ENCODE measurements at regions not wholly inside any gene's neighbourhood (a gene's known extent, or its start where the extent isn't known, plus 50 kb on each side); places are given as distances from the start of the nearest gene placed in this dataset.
"Not testable (repeated sequence)": the region's sequence is repeated elsewhere in the genome, so short reads cannot be mapped to it uniquely, and the experiment has no call there.

DNA sequence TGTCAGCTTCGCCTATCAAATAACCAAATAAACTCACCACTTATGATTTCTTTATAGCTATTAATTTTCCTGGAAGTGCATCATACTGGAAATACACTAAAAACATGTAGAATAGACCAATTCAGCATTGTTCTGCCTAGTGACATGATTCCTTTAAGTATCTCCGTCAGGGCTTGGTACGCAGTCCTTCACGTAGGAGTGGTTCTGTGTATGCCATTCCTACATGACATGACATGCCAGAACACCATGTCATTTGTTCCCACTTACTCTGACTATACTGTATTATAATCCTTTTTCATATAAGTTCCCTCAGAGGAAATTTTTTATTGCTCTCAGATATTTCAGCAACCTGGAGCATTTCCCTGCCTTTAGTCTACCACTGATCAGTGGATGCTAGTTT, 230.7 kb upstream of the EPHA3 start:
- Histone ChIP-seq H3K4me3 (ENCODE audit: low read length) (no peak overlapping the region), H3K27me3 (ENCODE audit: insufficient read depth, low read length, poor library complexity, severe bottlenecking) (no peaks in the 10 kb centered on the region), H3K36me3 (ENCODE audit: insufficient read depth, low read length) (no peaks in the 10 kb centered on the region), H3K4me1 (ENCODE audit: insufficient read depth, low read length) (no peaks in the 10 kb centered on the region), H3K9me3 (ENCODE audit: low read length) (no peaks in the 10 kb centered on the region), H3K27ac (ENCODE audit: low read depth, low read length) (no peak overlapping the region)
- DNase-seq, result no peak
- no peak overlapping the region for H3K4me3 Mint-ChIP-seq
- H3K27ac Mint-ChIP-seq, result no peak overlapping the region
- H3K9me3 Mint-ChIP-seq, result peaks cover 3 to 25% (median 9%) of the 10 kb centered on the region in 5 donors
- H3K36me3 Mint-ChIP-seq, result no peaks in the 10 kb centered on the region
- H3K4me1 Mint-ChIP-seq, result no peaks in the 10 kb centered on the region
- ChIA-PET CTCF (no interaction called here), POLR2A (no interaction called here)
- H3K27me3 Mint-ChIP-seq, result no peaks in the 10 kb centered on the region

DNA sequence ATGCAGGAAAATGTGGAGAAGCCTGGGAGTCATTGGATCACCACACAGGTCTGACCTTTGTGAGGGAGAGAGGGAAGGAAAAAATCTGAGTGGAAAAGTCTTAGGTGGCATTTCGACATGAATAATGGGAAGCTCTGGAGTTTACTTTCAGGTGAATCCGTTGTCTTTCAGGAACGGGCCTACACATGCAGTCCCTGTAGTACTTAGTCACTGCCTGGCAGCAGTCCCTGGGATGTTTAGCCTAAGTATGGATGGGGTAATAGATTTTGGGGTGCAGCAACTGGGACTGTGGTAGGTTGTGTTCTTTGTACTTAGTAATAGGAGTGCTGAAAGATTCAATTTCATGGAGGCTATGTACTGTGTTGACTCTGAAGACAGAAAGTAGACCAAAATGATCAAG, 227.5 kb upstream of the EPHA3 start:
- Histone ChIP-seq H3K9me3 (ENCODE audit: low read length) (no peaks in the 10 kb centered on the region), H3K27me3 (ENCODE audit: insufficient read depth, low read length, poor library complexity, severe bottlenecking) (no peaks in the 10 kb centered on the region), H3K4me3 (ENCODE audit: low read length) (no peak overlapping the region), H3K36me3 (ENCODE audit: insufficient read depth, low read length) (no peaks in the 10 kb centered on the region), H3K4me1 (ENCODE audit: insufficient read depth, low read length) (no peaks in the 10 kb centered on the region), H3K27ac (ENCODE audit: low read depth, low read length) (no peak overlapping the region)
- Mint-ChIP-seq H3K27ac (no peak overlapping the region), H3K36me3 (no peaks in the 10 kb centered on the region), H3K4me1 (no peaks in the 10 kb centered on the region), H3K9me3 (peaks cover 10 to 34% (median 12%) of the 10 kb centered on the region in 5 donors), H3K4me3 (no peak overlapping the region), H3K27me3 (no peaks in the 10 kb centered on the region)
- CTCF ChIA-PET, result no interaction called here
- DNase-seq, result no peak
- POLR2A ChIA-PET, result no interaction called here

DNA sequence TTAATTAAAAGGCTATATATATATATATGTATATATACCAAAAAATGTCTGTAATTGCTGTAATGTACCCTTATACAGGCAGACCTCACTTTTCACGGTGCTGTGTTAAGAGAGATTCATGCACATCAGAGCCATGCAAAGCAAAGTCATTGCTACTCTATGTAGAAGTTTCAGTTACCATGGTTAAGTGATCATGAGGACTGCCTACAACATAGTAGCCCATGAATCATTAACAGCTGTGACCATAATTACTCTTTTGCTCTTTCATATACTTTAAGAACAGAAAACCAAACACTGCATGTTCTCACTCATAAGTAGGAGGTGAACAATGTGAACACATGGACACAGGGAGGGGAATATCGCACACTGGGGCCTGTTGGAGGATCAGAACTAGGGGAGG, 225.3 kb upstream of the EPHA3 start:
- POLR2A ChIA-PET, result no interaction called here
- no peaks in the 10 kb centered on the region for H3K4me1 Mint-ChIP-seq
- no peaks in the 10 kb centered on the region for H3K9me3 ChIP-seq (ENCODE audit: low read length)

DNA sequence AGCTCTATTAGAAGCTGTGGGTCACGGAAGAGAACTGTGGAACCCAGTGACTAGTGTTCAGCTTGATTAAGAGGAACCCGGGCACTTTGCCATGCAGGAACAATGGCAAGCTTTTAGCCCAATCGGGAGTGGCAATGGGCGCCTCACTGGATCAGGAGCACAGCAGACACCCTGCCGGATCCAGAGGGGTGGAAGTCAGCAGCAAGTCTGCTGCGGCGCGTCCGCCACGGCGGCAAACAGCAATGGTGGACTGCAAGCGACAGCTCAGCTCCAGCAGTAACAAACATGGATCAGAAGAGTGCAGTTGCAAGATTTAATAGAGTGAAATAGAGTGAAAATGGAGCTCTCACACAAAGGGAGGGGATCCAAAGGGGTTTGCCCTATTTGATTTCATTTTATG, 220.8 kb upstream of the EPHA3 start:
- H3K27me3 ChIP-seq (ENCODE audit: insufficient read depth, low read length, poor library complexity, severe bottlenecking); H3K4me3 ChIP-seq (ENCODE audit: low read length); H3K27me3 Mint-ChIP-seq; H3K9me3 ChIP-seq (ENCODE audit: low read length); H3K36me3 Mint-ChIP-seq; H3K27ac ChIP-seq (ENCODE audit: low read depth, low read length); H3K4me3 Mint-ChIP-seq; H3K36me3 ChIP-seq (ENCODE audit: insufficient read depth, low read length); CTCF ChIA-PET; POLR2A ChIA-PET; DNase-seq; H3K4me1 ChIP-seq (ENCODE audit: insufficient read depth, low read length); H3K4me1 Mint-ChIP-seq; H3K27ac Mint-ChIP-seq: not testable (repeated sequence)
- H3K9me3 Mint-ChIP-seq, result peaks cover 9 to 32% (median 16%) of the 10 kb centered on the region in 5 donors

More for the DNA sequence above, 225.3 kb upstream of the EPHA3 start:
- Mint-ChIP-seq H3K27me3 (no peaks in the 10 kb centered on the region), H3K9me3 (peaks cover 11 to 24% (median 17%) of the 10 kb centered on the region in 5 donors), H3K36me3 (no peaks in the 10 kb centered on the region), H3K27ac (no peak overlapping the region), H3K4me3 (no peak overlapping the region)
- Histone ChIP-seq H3K36me3 (ENCODE audit: insufficient read depth, low read length) (no peaks in the 10 kb centered on the region), H3K27me3 (ENCODE audit: insufficient read depth, low read length, poor library complexity, severe bottlenecking) (no peaks in the 10 kb centered on the region), H3K27ac (ENCODE audit: low read depth, low read length) (no peak overlapping the region), H3K4me3 (ENCODE audit: low read length) (no peak overlapping the region), H3K4me1 (ENCODE audit: insufficient read depth, low read length) (no peaks in the 10 kb centered on the region)
- CTCF ChIA-PET, result no interaction called here
- DNase-seq, result no peak

DNA sequence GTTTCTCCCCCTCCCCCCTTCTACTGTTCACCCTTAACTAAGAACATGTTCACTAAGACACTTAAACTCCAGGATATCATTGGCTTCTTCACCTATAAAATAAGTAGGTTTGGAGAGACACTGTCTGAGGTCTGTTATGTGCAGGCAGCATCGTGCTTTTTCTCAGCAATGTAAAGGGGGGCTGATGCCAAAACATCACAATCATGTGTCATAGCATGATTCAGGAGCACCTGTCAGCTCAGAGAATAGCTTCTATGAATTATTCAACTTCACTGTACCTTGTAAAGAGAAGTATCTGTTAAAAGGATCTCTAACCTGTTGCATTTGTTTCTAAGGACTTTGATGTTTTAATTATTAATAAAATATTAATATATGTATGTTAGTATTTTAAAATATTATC, 211.4 kb upstream of the EPHA3 start:
- no peaks in the 10 kb centered on the region for H3K36me3 Mint-ChIP-seq
- no peaks in the 10 kb centered on the region for H3K9me3 ChIP-seq (ENCODE audit: low read length)
- H3K4me1 Mint-ChIP-seq, result no peaks in the 10 kb centered on the region
- no peaks in the 10 kb centered on the region for H3K36me3 ChIP-seq (ENCODE audit: insufficient read depth, low read length)
- ChIA-PET POLR2A (no interaction called here), CTCF (no interaction called here)
- H3K27me3 ChIP-seq (ENCODE audit: insufficient read depth, low read length, poor library complexity, severe bottlenecking), result no peaks in the 10 kb centered on the region
- H3K27ac Mint-ChIP-seq, result no peak overlapping the region
- H3K4me3 Mint-ChIP-seq, result no peak overlapping the region
- no peak overlapping the region for H3K4me3 ChIP-seq (ENCODE audit: low read length)
- DNase-seq, result no peak
- no peaks in the 10 kb centered on the region for H3K4me1 ChIP-seq (ENCODE audit: insufficient read depth, low read length)
- peaks cover 0 to 15% (median 2%) of the 10 kb centered on the region in 5 donors for H3K9me3 Mint-ChIP-seq
- no peak overlapping the region for H3K27ac ChIP-seq (ENCODE audit: low read depth, low read length)
- no peaks in the 10 kb centered on the region for H3K27me3 Mint-ChIP-seq

DNA sequence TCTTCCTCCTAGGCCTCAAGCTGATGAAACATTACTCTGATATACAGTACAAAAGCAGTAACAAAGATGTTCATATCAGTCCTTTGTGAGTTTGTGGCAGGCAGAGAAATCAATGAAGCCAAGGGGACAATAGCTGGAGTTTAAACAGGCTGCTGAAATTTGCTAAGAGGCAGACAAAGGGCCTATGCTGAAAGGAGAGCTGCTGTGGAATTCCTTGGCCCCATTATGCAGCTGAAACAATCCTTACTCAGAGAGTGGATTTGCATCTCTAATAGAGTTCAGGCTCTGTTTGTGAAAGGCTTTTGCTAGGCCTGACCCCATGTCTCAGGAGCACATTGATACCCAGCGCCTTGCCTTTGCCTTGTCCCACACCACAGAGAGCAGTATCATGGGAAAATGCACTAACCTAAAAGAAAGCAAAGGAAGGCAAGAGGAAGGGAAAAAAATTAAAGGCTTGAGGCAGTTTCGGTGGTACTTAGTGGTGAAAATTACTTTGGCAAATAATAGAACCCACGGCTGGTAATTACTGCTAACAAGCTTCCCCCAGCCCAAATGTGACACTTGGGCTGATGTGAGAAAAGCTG, 195.0 kb upstream of the EPHA3 start:
- POLR2A ChIA-PET, result no interaction called here

DNA sequence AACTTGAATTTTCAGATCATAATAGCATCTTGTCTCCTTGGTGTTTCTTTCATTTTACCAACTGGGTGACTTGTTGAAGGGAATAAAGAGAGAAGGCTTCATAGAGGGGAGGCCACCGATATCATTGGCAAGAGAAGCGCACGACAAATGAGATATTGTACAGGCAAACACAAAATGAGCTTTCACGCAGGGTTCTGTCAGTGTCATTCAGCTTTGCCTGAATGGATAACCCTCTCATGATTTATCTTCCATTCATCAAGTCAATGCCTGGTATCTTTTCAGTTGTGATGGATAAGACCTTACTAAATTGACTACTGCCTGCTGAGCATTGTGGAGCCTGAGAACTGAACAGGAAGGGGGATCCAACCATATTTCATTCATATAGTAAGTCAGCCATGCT, 188.6 kb upstream of the EPHA3 start:
- CTCF ChIA-PET, result no interaction called here
- H3K27me3 ChIP-seq (ENCODE audit: insufficient read depth, low read length, poor library complexity, severe bottlenecking), result no peaks in the 10 kb centered on the region
- Mint-ChIP-seq H3K9me3 (peaks cover 0 to 14% (median 11%) of the 10 kb centered on the region in 5 donors), H3K27me3 (no peaks in the 10 kb centered on the region), H3K4me1 (no peaks in the 10 kb centered on the region), H3K27ac (no peak overlapping the region), H3K36me3 (no peaks in the 10 kb centered on the region), H3K4me3 (no peak overlapping the region)
- H3K9me3 ChIP-seq (ENCODE audit: low read length), result no peaks in the 10 kb centered on the region
- H3K4me3 ChIP-seq (ENCODE audit: low read length), result no peak overlapping the region
- DNase-seq, result no peak
- H3K27ac ChIP-seq (ENCODE audit: low read depth, low read length), result no peak overlapping the region
- H3K36me3 ChIP-seq (ENCODE audit: insufficient read depth, low read length), result no peaks in the 10 kb centered on the region
- POLR2A ChIA-PET, result no interaction called here
- no peaks in the 10 kb centered on the region for H3K4me1 ChIP-seq (ENCODE audit: insufficient read depth, low read length)

More for the DNA sequence above, 195.0 kb upstream of the EPHA3 start:
- Histone ChIP-seq H3K4me3 (ENCODE audit: low read length) (no peak overlapping the region), H3K4me1 (ENCODE audit: insufficient read depth, low read length) (no peaks in the 10 kb centered on the region), H3K36me3 (ENCODE audit: insufficient read depth, low read length) (no peaks in the 10 kb centered on the region), H3K27ac (ENCODE audit: low read depth, low read length) (no peak overlapping the region), H3K9me3 (ENCODE audit: low read length) (no peaks in the 10 kb centered on the region), H3K27me3 (ENCODE audit: insufficient read depth, low read length, poor library complexity, severe bottlenecking) (no peaks in the 10 kb centered on the region)
- Mint-ChIP-seq H3K4me3 (no peak overlapping the region), H3K9me3 (peaks cover 2 to 36% (median 7%) of the 10 kb centered on the region in 5 donors), H3K36me3 (no peaks in the 10 kb centered on the region), H3K27ac (peak overlapping the region in 1 of 8 donors; percentile 50), H3K27me3 (no peaks in the 10 kb centered on the region), H3K4me1 (no peaks in the 10 kb centered on the region)
- no peak for DNase-seq
- CTCF ChIA-PET, result no interaction called here

DNA sequence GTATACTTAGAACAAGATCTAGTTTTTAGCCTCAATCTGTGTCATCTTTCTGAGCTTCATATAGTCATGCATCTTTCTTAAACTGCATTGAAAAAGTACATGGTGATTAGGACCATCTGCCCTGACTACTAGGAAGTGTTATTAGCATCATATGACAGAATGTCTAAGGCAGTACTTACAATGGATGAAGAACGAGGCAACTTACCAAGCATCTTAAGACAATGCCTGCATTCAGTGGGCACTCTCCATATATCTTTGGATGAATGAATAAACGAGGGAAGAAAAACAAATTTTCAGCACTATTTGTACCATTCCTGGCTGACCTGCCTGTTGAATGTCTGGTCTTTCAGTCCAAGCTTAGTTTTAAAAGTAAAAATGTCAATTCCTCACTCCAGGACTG, 185.4 kb upstream of the EPHA3 start:
- Mint-ChIP-seq H3K27ac (no peak overlapping the region), H3K27me3 (no peaks in the 10 kb centered on the region), H3K4me1 (no peaks in the 10 kb centered on the region), H3K9me3 (peaks cover 0 to 13% (median 6%) of the 10 kb centered on the region in 5 donors), H3K4me3 (no peak overlapping the region), H3K36me3 (no peaks in the 10 kb centered on the region)
- Histone ChIP-seq H3K27me3 (ENCODE audit: insufficient read depth, low read length, poor library complexity, severe bottlenecking) (no peaks in the 10 kb centered on the region), H3K4me1 (ENCODE audit: insufficient read depth, low read length) (no peaks in the 10 kb centered on the region), H3K4me3 (ENCODE audit: low read length) (no peak overlapping the region), H3K36me3 (ENCODE audit: insufficient read depth, low read length) (no peaks in the 10 kb centered on the region), H3K9me3 (ENCODE audit: low read length) (no peaks in the 10 kb centered on the region), H3K27ac (ENCODE audit: low read depth, low read length) (no peak overlapping the region)
- POLR2A ChIA-PET, result no interaction called here
- CTCF ChIA-PET, result no interaction called here
- DNase-seq, result no peak

DNA sequence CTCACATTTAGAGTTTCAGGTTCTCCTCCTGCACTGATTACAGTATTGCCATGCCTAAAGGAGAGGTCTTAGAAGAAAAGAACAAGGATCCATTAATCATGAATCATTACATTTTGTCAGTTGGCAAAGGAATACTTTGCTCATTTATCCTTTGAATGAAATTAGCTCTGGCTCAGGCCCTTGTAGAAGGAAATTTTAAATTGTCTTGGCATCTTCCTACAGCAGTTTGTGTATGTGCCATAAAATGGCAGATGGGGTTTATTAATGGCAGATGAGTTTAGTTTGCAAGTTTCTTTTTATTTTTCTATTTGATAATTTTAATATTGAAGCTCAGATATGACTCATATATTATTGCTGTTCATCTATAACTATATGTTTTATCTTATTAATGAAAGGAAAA, 181.2 kb upstream of the EPHA3 start:
- POLR2A ChIA-PET, result no interaction called here
- Mint-ChIP-seq H3K27ac (no peak overlapping the region), H3K4me1 (no peaks in the 10 kb centered on the region), H3K36me3 (no peaks in the 10 kb centered on the region), H3K9me3 (peaks cover 2 to 13% (median 7%) of the 10 kb centered on the region in 5 donors), H3K4me3 (no peak overlapping the region), H3K27me3 (no peaks in the 10 kb centered on the region)
- DNase-seq, result no peak
- Histone ChIP-seq H3K27ac (ENCODE audit: low read depth, low read length) (no peak overlapping the region), H3K4me1 (ENCODE audit: insufficient read depth, low read length) (no peaks in the 10 kb centered on the region), H3K9me3 (ENCODE audit: low read length) (no peaks in the 10 kb centered on the region), H3K27me3 (ENCODE audit: insufficient read depth, low read length, poor library complexity, severe bottlenecking) (no peaks in the 10 kb centered on the region), H3K4me3 (ENCODE audit: low read length) (no peak overlapping the region), H3K36me3 (ENCODE audit: insufficient read depth, low read length) (no peaks in the 10 kb centered on the region)
- CTCF ChIA-PET, result no interaction called here
